Fibroblast of lung (primary cell): ENCODE measurements at regions not wholly inside any gene's neighbourhood (a gene's known extent, or its start where the extent isn't known, plus 50 kb on each side); places are given as distances from the start of the nearest gene placed in this dataset.

Experiments
- CTCF ChIP-seq, 2 donors: IDR thresholded peaks in 1 of 2; conservative IDR thresholded peaks in 1 of 2; 1 replicate in 1 of 2; 2 replicates in 1 of 2; pipeline ENCODE4 v1.5.1; 2011 to 2012; ENCODE audit warnings: low read length in 2 of 2, control low read depth in 1 of 2, inconsistent platforms in 1 of 2, low read depth in 1 of 2, mild to moderate bottlenecking in 1 of 2
- EZH2 ChIP-seq: IDR thresholded peaks from 2 replicates; pipeline ENCODE4 v1.5.1; 2012; ENCODE audit warnings: low read length, control low read depth, mild to moderate bottlenecking; ENCODE audit errors: missing control alignments

DNA sequence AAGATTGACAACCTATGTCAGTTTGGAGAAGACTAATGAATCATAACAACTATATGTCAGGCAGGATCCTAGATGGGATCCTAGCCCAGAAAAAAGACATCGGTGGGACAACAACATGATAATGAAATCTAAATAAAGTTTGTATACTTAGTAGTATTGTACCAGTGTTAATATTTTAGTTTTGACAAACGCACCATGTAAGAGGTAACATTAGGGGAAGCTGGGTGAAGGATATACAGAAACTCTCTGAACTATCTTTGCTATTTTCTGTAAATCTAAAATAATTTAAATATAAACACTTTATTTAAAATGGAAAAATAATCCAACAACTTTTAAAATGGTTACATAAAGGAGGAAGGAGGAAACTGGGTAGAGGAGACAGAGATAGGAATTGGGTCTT, 105.6 kb upstream of the AP1S2 start:
- TF ChIP-seq CTCF (conservative IDR thresholded peaks at IDR 0.05 in 1 of 2, IDR thresholded peaks at IDR 0.05 in 1 of 2; ENCODE audit: low read depth in 1 of 2, low read length in 2 of 2) (no peak), EZH2 (no peak)
